SK-MEL-5 (cell line): ENCODE measurements at regions not wholly inside any gene's neighbourhood (a gene's known extent, or its start where the extent isn't known, plus 50 kb on each side); places are given as distances from the start of the nearest gene placed in this dataset.
"Not testable (repeated sequence)": the region's sequence is repeated elsewhere in the genome, so short reads cannot be mapped to it uniquely, and the experiment has no call there.

Experiments
- DNase-seq: peaks from one replicate; pipeline ENCODE4 v3.0.0-alpha.2; 2016; ENCODE audit warnings: low read depth, low spot score
- in situ Hi-C: cut with HindIII; loops from 2 replicates; pipeline ENCODE4 v1.10.0; 2016; ENCODE audit warnings: low sequenced_read_pairs, high pct_unique_total_duplicates, low pct_unique_long_range_greater_than_20kb

- in situ Hi-C loops: no loop called here
- DNase-seq: peak; percentile 45
These were observed 160.0 kb upstream of the ANK3 start for GRCh38 chr10:60549686-60550085.

- no peak for DNase-seq
- in situ Hi-C loops: no loop called here
These were observed 153.0 kb upstream of the ANK3 start for GRCh38 chr10:60542657-60543056.

GRCh38 chr10:60541451-60541850 lies 151.8 kb upstream of the ANK3 start:
- in situ Hi-C loops: no loop called here

GRCh38 chr10:60537697-60538096 lies 148.0 kb upstream of the ANK3 start:
- in situ Hi-C loops: no loop called here
- no peak for DNase-seq

More at GRCh38 chr10:60541451-60541850, 151.8 kb upstream of the ANK3 start:
- no peak for DNase-seq

GRCh38 chr10:60536529-60537114 lies 146.9 kb upstream of the ANK3 start:
- DNase-seq: no peak
- in situ Hi-C loops: no loop called here

- in situ Hi-C loops: no loop called here
- DNase-seq: no peak
These were observed 145.8 kb upstream of the ANK3 start for GRCh38 chr10:60535427-60535826.

- no peak for DNase-seq
- in situ Hi-C loops: no loop called here
These were observed 145.2 kb upstream of the ANK3 start for GRCh38 chr10:60534761-60535389.

GRCh38 chr10:60532696-60533468 lies 143.2 kb upstream of the ANK3 start:
- in situ Hi-C loops: no loop called here
- DNase-seq: no peak

GRCh38 chr10:60531006-60531405 lies 141.3 kb upstream of the ANK3 start:
- DNase-seq: no peak
- in situ Hi-C loops: no loop called here

- in situ Hi-C loops: no loop called here
- DNase-seq: no peak
These were observed 138.0 kb upstream of the ANK3 start for GRCh38 chr10:60527676-60528075.

- peak; percentile 72 for DNase-seq
- in situ Hi-C loops: no loop called here
These were observed 136.3 kb upstream of the ANK3 start for GRCh38 chr10:60525716-60526585.

GRCh38 chr10:60524541-60524940 lies 134.9 kb upstream of the ANK3 start:
- no peak for DNase-seq
- in situ Hi-C loops: no loop called here

- DNase-seq, in situ Hi-C loops: not testable (repeated sequence)
These were observed 133.7 kb upstream of the ANK3 start for GRCh38 chr10:60523371-60523770.

GRCh38 chr10:60522617-60523016 lies 132.9 kb upstream of the ANK3 start:
- in situ Hi-C loops: no loop called here
- no peak for DNase-seq

- DNase-seq: no peak
- in situ Hi-C loops: no loop called here
These were observed 132.3 kb upstream of the ANK3 start for GRCh38 chr10:60521974-60522405.

GRCh38 chr10:60518745-60519144 lies 129.1 kb upstream of the ANK3 start:
- DNase-seq: no peak
- in situ Hi-C loops: no loop called here

GRCh38 chr10:60517805-60518204 lies 128.1 kb upstream of the ANK3 start:
- in situ Hi-C loops: no loop called here
- no peak for DNase-seq

GRCh38 chr10:60513281-60513680 lies 123.6 kb upstream of the ANK3 start:
- in situ Hi-C loops: no loop called here
- no peak for DNase-seq
